ENCODE measurements at regions not wholly inside any gene's neighbourhood (a gene's known extent, or its start where the extent isn't known, plus 50 kb on each side); places are given as distances from the start of the nearest gene placed in this dataset.

- TF ChIP-seq YY1 (IDR thresholded peaks at IDR 0.05; ENCODE audit: extremely low read depth, insufficient replicate concordance, low read depth, low read length) (no peak), CTCF (IDR thresholded peaks at IDR 0.05 in 2 of 3, conservative IDR thresholded peaks at IDR 0.05 in 1 of 3; ENCODE audit: borderline replicate concordance in 1 of 3, insufficient read depth in 1 of 3, low read depth in 2 of 3, low read length in 2 of 3) (no peak), POLR2A (IDR thresholded peaks at IDR 0.05; ENCODE audit: borderline replicate concordance, extremely low read depth, insufficient read depth, insufficient read length) (no peak), ATF3 (IDR thresholded peaks at IDR 0.05) (no peak), EZH2phosphoT487 (IDR thresholded peaks at IDR 0.05; ENCODE audit: borderline replicate concordance) (no peak)
Measured at GRCh38 chr22:48488149-48488551, 1339.5 kb downstream of the BRD1 start.
